ENCODE measurements at regions not wholly inside any gene's neighbourhood (a gene's known extent, or its start where the extent isn't known, plus 50 kb on each side); places are given as distances from the start of the nearest gene placed in this dataset.

DNA sequence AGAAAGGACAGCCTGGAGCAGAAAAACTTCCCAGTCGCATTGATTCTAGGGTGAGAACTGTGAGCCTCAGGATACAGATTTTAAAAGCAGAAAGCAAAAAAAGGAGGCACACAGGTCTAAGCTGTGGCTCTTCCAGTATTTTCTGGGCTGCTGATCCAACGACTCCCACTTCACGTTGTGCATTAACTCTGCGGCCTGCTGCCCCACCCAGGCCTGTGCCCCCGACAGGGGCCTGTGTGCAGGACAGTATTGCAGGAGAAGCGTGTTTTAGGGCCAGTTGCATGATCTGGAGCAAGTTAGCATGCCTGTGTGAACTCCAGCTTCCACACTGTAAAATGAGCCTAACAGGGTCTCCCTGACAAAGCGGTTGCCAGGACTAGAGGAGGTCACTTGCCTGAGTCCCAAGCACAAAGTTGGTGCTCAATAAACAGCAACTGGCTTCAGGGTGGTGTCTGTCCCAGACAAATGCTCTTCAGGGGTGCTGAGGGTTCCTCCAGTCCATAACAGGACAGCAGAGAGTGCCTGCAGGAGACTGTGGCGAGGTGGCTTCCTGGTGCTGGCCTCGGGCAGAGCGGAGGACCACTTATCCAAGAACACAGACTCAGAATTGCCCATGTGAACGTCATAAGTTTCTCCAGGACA lies 66.8 kb upstream of the RAB4A start:
- TF ChIP-seq CTCF (IDR thresholded peaks at IDR 0.05) (no peak), POLR2A (IDR thresholded peaks at IDR 0.05) (no peak)
